Peyer's patch (tissue), 4 donors: ENCODE measurements at regions not wholly inside any gene's neighbourhood (a gene's known extent, or its start where the extent isn't known, plus 50 kb on each side); places are given as distances from the start of the nearest gene placed in this dataset.

Experiments used
- DNase-seq, 3 donors: peaks; one replicate each; pipeline ENCODE4 v3.0.0-alpha.2; 2017 to 2019
- H3K27ac ChIP-seq, 4 donors: fragments of 200-600 bp; sonication (generic); one replicate each; pipeline ENCODE4 v1.5.1; 2016 to 2019
- H3K27me3 ChIP-seq, 2 donors: fragments of 200-600 bp; sonication (generic); one replicate each; pipeline ENCODE4 v1.5.1; 2019
- H3K36me3 ChIP-seq, 3 donors: fragments of 200-600 bp; sonication (generic); one replicate each; pipeline ENCODE4 v1.5.1; 2016 to 2019
- H3K4me1 ChIP-seq, 4 donors: fragments of 200-600 bp; sonication (generic); one replicate each; pipeline ENCODE4 v1.5.1; 2016 to 2019
- H3K4me3 ChIP-seq, 4 donors: fragments of 200-600 bp; sonication (generic); 1 replicate in 3 of 4; 2 replicates in 1 of 4; pipeline ENCODE4 v1.5.1; 2016 to 2019; ENCODE audit warnings: mild to moderate bottlenecking in 1 of 4
- H3K9me3 ChIP-seq, 4 donors: fragments of 200-600 bp; sonication (generic); one replicate each; pipeline ENCODE4 v1.5.1; 2016 to 2019; ENCODE audit warnings: mild to moderate bottlenecking in 1 of 4
- CTCF ChIP-seq, 6 experiments: fragments of 450-650 bp in 4 of 6; fragments of 200-600 bp in 2 of 6; sonication (generic) in 1 of 6; IDR thresholded peaks; one replicate each; pipeline ENCODE4 v1.5.1; 2017 to 2019; ENCODE audit warnings: antibody characterized with exemption in 6 of 6, mild to moderate bottlenecking in 3 of 6, moderate library complexity in 1 of 6
- POLR2A ChIP-seq, 2 donors: fragments of 450-650 bp; IDR thresholded peaks; one replicate each; pipeline ENCODE4 v1.5.1; 2017; ENCODE audit warnings: antibody characterized with exemption in 2 of 2, mild to moderate bottlenecking in 2 of 2, moderate library complexity in 2 of 2

GRCh38 chr3:162073422-162073975 is 576.9 kb downstream of the OTOL1 start:
- H3K9me3 ChIP-seq, result no peaks in the 10 kb centered on the region
- H3K4me3 ChIP-seq, result no peak overlapping the region
- no peaks in the 10 kb centered on the region for H3K4me1 ChIP-seq
- TF ChIP-seq CTCF (IDR thresholded peaks at IDR 0.05) (no peak), POLR2A (IDR thresholded peaks at IDR 0.05) (no peak)
- no peaks in the 10 kb centered on the region for H3K36me3 ChIP-seq
- no peaks in the 10 kb centered on the region for H3K27me3 ChIP-seq
- no peak overlapping the region for H3K27ac ChIP-seq
- DNase-seq, result no peak

- Histone ChIP-seq H3K36me3 (no peaks in the 10 kb centered on the region), H3K27me3 (no peaks in the 10 kb centered on the region), H3K4me1 (no peaks in the 10 kb centered on the region), H3K27ac (no peak overlapping the region), H3K9me3 (no peaks in the 10 kb centered on the region), H3K4me3 (no peak overlapping the region)
- TF ChIP-seq CTCF (IDR thresholded peaks at IDR 0.05) (no peak), POLR2A (IDR thresholded peaks at IDR 0.05) (no peak)
- DNase-seq, result no peak
Observed at GRCh38 chr3:162077108-162077507, 580.5 kb downstream of the OTOL1 start.

GRCh38 chr3:162082516-162082915 is 585.9 kb downstream of the OTOL1 start:
- H3K4me3 ChIP-seq, result no peak overlapping the region
- no peaks in the 10 kb centered on the region for H3K27me3 ChIP-seq
- H3K27ac ChIP-seq, result no peak overlapping the region
- no peaks in the 10 kb centered on the region for H3K4me1 ChIP-seq
- DNase-seq, result no peak
- TF ChIP-seq CTCF (IDR thresholded peaks at IDR 0.05), result no peak
- TF ChIP-seq POLR2A (IDR thresholded peaks at IDR 0.05), result no peak
- no peaks in the 10 kb centered on the region for H3K36me3 ChIP-seq
- no peaks in the 10 kb centered on the region for H3K9me3 ChIP-seq

- TF ChIP-seq POLR2A (IDR thresholded peaks at IDR 0.05) (no peak), CTCF (IDR thresholded peaks at IDR 0.05) (no peak)
- Histone ChIP-seq H3K27me3 (no peaks in the 10 kb centered on the region), H3K27ac (no peak overlapping the region), H3K9me3 (no peaks in the 10 kb centered on the region), H3K36me3 (no peaks in the 10 kb centered on the region), H3K4me3 (no peak overlapping the region), H3K4me1 (no peaks in the 10 kb centered on the region)
- no peak for DNase-seq
Observed at GRCh38 chr3:162087361-162087760, 590.8 kb downstream of the OTOL1 start.

GRCh38 chr3:162092751-162093150 is 596.1 kb downstream of the OTOL1 start:
- Histone ChIP-seq H3K4me1 (no peaks in the 10 kb centered on the region), H3K27me3 (no peaks in the 10 kb centered on the region), H3K36me3 (no peaks in the 10 kb centered on the region), H3K9me3 (no peaks in the 10 kb centered on the region), H3K27ac (no peak overlapping the region), H3K4me3 (no peak overlapping the region)
- no peak for TF ChIP-seq CTCF (IDR thresholded peaks at IDR 0.05)
- TF ChIP-seq POLR2A (IDR thresholded peaks at IDR 0.05), result no peak
- no peak for DNase-seq

GRCh38 chr3:162094301-162094700 is 597.7 kb downstream of the OTOL1 start:
- Histone ChIP-seq H3K27me3 (no peaks in the 10 kb centered on the region), H3K36me3 (no peaks in the 10 kb centered on the region), H3K4me1 (no peaks in the 10 kb centered on the region), H3K4me3 (no peak overlapping the region), H3K27ac (no peak overlapping the region), H3K9me3 (no peaks in the 10 kb centered on the region)
- TF ChIP-seq POLR2A (IDR thresholded peaks at IDR 0.05) (no peak), CTCF (IDR thresholded peaks at IDR 0.05) (no peak)
- no peak for DNase-seq
